Stomach (tissue), 4 donors: ENCODE measurements at regions not wholly inside any gene's neighbourhood (a gene's known extent, or its start where the extent isn't known, plus 50 kb on each side); places are given as distances from the start of the nearest gene placed in this dataset.

ENCODE experiments used
- CTCF ChIP-seq, 7 experiments: fragments of 450-650 bp in 4 of 7; fragments of 200-600 bp in 3 of 7; sonication (generic) in 3 of 7; IDR thresholded peaks; one replicate each; pipeline ENCODE4 v1.5.1; 2016 to 2019; ENCODE audit warnings: antibody characterized with exemption in 7 of 7, control low read depth in 2 of 7, mild to moderate bottlenecking in 1 of 7
- EP300 ChIP-seq: sonication (generic); formaldehyde crosslinking; IDR thresholded peaks from one replicate; pipeline ENCODE4 v1.6.1; 2017; ENCODE audit warnings: antibody characterized with exemption

- TF ChIP-seq CTCF (IDR thresholded peaks at IDR 0.05), result no peak
- no peak for TF ChIP-seq EP300
These were observed 322.1 kb downstream of the HRH4 start for GRCh38 chr18:24782566-24782965.
